GM23338 (cell line): ENCODE measurements at regions not wholly inside any gene's neighbourhood (a gene's known extent, or its start where the extent isn't known, plus 50 kb on each side); places are given as distances from the start of the nearest gene placed in this dataset.

ENCODE experiments used
- ATAC-seq: fragments of 200-7000 bp; cut with Tn5 transposase; 3 replicates; pipeline ENCODE4 v1.9.1; 2020
- DNase-seq: peaks from one replicate; pipeline ENCODE4 v3.0.0-alpha.2; 2015; ENCODE audit warnings: low spot score
- H2AFZ ChIP-seq: fragments of 200-600 bp; sonication (generic); 2 replicates; pipeline ENCODE4 v1.8.0; 2016; ENCODE audit warnings: antibody characterized with exemption, mild to moderate bottlenecking, moderate library complexity
- H3F3A ChIP-seq: fragments of 200-600 bp; sonication (generic); replicated peaks from 2 replicates; pipeline ENCODE4 v1.8.0; 2017; ENCODE audit warnings: antibody characterized with exemption, mixed run types, low read depth
- H3K27ac ChIP-seq: fragments of 200-600 bp; sonication (generic); 2 replicates; pipeline ENCODE4 v1.6.1; 2016; ENCODE audit warnings: low read depth
- H3K27me3 ChIP-seq: fragments of 200-600 bp; sonication (generic); 2 replicates; pipeline ENCODE4 v1.8.0; 2016; ENCODE audit warnings: mild to moderate bottlenecking, mixed run types, moderate library complexity; ENCODE audit not compliant: insufficient read depth
- H3K36me3 ChIP-seq: fragments of 200-600 bp; sonication (generic); 2 replicates; pipeline ENCODE4 v1.8.0; 2016; ENCODE audit warnings: mild to moderate bottlenecking; ENCODE audit not compliant: insufficient read depth
- H3K4me1 ChIP-seq: fragments of 200-600 bp; sonication (generic); 2 replicates; pipeline ENCODE4 v1.8.0; 2016; ENCODE audit warnings: mild to moderate bottlenecking, moderate library complexity; ENCODE audit not compliant: insufficient read depth
- H3K4me2 ChIP-seq: fragments of 200-600 bp; sonication (generic); 2 replicates; pipeline ENCODE4 v1.7.1; 2017; ENCODE audit warnings: mixed run types
- H3K4me3 ChIP-seq: fragments of 200-600 bp; sonication (generic); 2 replicates; pipeline ENCODE4 v1.6.1; 2016; ENCODE audit warnings: mixed run types
- H3K79me2 ChIP-seq: fragments of 200-600 bp; sonication (generic); replicated peaks from 2 replicates; pipeline ENCODE4 v1.8.0; 2017; ENCODE audit warnings: mild to moderate bottlenecking; ENCODE audit not compliant: insufficient read depth
- H3K9me2 ChIP-seq: fragments of 200-600 bp; sonication (generic); 2 replicates; pipeline ENCODE4 v1.8.0; 2017; ENCODE audit not compliant: insufficient read depth
- H4K20me1 ChIP-seq: fragments of 200-600 bp; sonication (generic); replicated peaks from 2 replicates; pipeline ENCODE4 v1.8.0; 2017; ENCODE audit warnings: mild to moderate bottlenecking; ENCODE audit not compliant: insufficient read depth
- H3K27ac Mint-ChIP-seq: 2 replicates; pipeline ENCODE4 v1.8.0; 2020; ENCODE audit warnings: inconsistent platforms, mild to moderate bottlenecking, moderate library complexity, mixed read lengths
- H3K27me3 Mint-ChIP-seq: 3 replicates; pipeline ENCODE4 v1.8.0; 2022; ENCODE audit warnings: low read depth, mild to moderate bottlenecking, moderate library complexity, mixed read lengths, inconsistent platforms; ENCODE audit not compliant: insufficient read depth, poor library complexity
- H3K36me3 Mint-ChIP-seq: 3 replicates; pipeline ENCODE4 v1.8.0; 2021; ENCODE audit warnings: low read depth, mild to moderate bottlenecking, inconsistent platforms, moderate library complexity, mixed read lengths
- H3K4me1 Mint-ChIP-seq: 3 replicates; pipeline ENCODE4 v1.8.0; 2020; ENCODE audit warnings: mild to moderate bottlenecking, inconsistent platforms, mixed read lengths
- H3K4me3 Mint-ChIP-seq: 3 replicates; pipeline ENCODE4 v1.8.0; 2021; ENCODE audit warnings: moderate library complexity, mild to moderate bottlenecking, inconsistent platforms, mixed read lengths
- H3K9me3 Mint-ChIP-seq: 3 replicates; pipeline ENCODE4 v1.8.0; 2020; ENCODE audit warnings: moderate library complexity, mild to moderate bottlenecking, inconsistent platforms, mixed read lengths
- CTCF ChIP-seq, 2 experiments: fragments of 200-600 bp in 1 of 2; sonication (generic) in 1 of 2; conservative IDR thresholded peaks; 2 replicates each; pipeline versions ENCODE4 v1.5.1 to v1.6.1; 2016 to 2017; ENCODE audit warnings: antibody characterized with exemption in 2 of 2, low read depth in 2 of 2, mild to moderate bottlenecking in 2 of 2, moderate library complexity in 1 of 2
- ETS1 ChIP-seq: IDR thresholded peaks from 2 replicates; pipeline ENCODE4 v1.6.1; 2016; ENCODE audit warnings: antibody characterized with exemption
- EZH2phosphoT487 ChIP-seq: fragments of 200-600 bp; sonication (generic); IDR thresholded peaks from one replicate; pipeline ENCODE4 v1.8.1; 2018; ENCODE audit warnings: antibody characterized with exemption; ENCODE audit not compliant: unreplicated experiment
- NANOG ChIP-seq: IDR thresholded peaks from 2 replicates; pipeline ENCODE4 v1.6.1; 2016; ENCODE audit warnings: antibody characterized with exemption, borderline replicate concordance
- POLR2AphosphoS5 ChIP-seq: IDR thresholded peaks from 2 replicates; pipeline ENCODE4 v1.6.1; 2016; ENCODE audit warnings: antibody characterized with exemption, low read depth
- REST ChIP-seq: IDR thresholded peaks from one replicate; pipeline ENCODE4 v1.6.1; 2018; ENCODE audit warnings: antibody characterized with exemption; ENCODE audit not compliant: unreplicated experiment
- STAT1 ChIP-seq: IDR thresholded peaks from one replicate; pipeline ENCODE4 v1.6.1; 2016; ENCODE audit warnings: antibody characterized with exemption; ENCODE audit not compliant: unreplicated experiment
- ZNF114 ChIP-seq: fragments of 250-450 bp; sonication (Bioruptor Pico); IDR thresholded peaks from 2 replicates; pipeline ENCODE4 v1.5.0; 2020; ENCODE audit warnings: mild to moderate bottlenecking, moderate library complexity
- ZNF331 ChIP-seq: fragments of 250-450 bp; sonication (Bioruptor Pico); IDR thresholded peaks from 2 replicates; pipeline ENCODE4 v1.5.0; 2020; ENCODE audit warnings: low read depth, mild to moderate bottlenecking, moderate library complexity
- ZNF462 ChIP-seq: fragments of 250-450 bp; sonication (Bioruptor Pico); IDR thresholded peaks from 2 replicates; pipeline ENCODE4 v1.5.0; 2020; ENCODE audit warnings: mild to moderate bottlenecking, moderate library complexity

GRCh38 chr7:131212114-131212513 lies 115.6 kb upstream of the MKLN1 start (continued):
- no peak for TF ChIP-seq ZNF462 (CRISPR knock-in tag)

GRCh38 chr7:131218727-131219128 lies 108.9 kb upstream of the MKLN1 start:
- peak overlapping the region; percentile 3; the same call in 1 of the 2 replicates for H3K27ac Mint-ChIP-seq
- Histone ChIP-seq H4K20me1 (no peaks in the 10 kb centered on the region), H3K79me2 (no peaks in the 10 kb centered on the region), H2AFZ (no peak overlapping the region), H3K4me3 (no peak overlapping the region), H3K4me2 (no peak overlapping the region), H3K36me3 (no peaks in the 10 kb centered on the region), H3K4me1 (peaks cover 19% of the 10 kb centered on the region), H3F3A (no peaks in the 10 kb centered on the region), H3K27ac (peak overlapping the region; percentile 62; the same call in 1 of the 2 replicates), H3K9me2 (0 out of 2 replicates have a peak, but pooled peaks cover 6% of the 10 kb centered on the region), H3K27me3 (no peaks in the 10 kb centered on the region)
- H3K36me3 Mint-ChIP-seq, result no peaks in the 10 kb centered on the region
- no peak for DNase-seq
- H3K4me1 Mint-ChIP-seq, result peaks cover 36% of the 10 kb centered on the region
- peaks cover 2% of the 10 kb centered on the region for H3K27me3 Mint-ChIP-seq
- no peak; the same call in 2 of the 3 replicates for ATAC-seq
- H3K4me3 Mint-ChIP-seq, result no peak overlapping the region
- H3K9me3 Mint-ChIP-seq, result no peaks in the 10 kb centered on the region
- no peak for TF ChIP-seq ZNF114 (CRISPR knock-in tag)
- no peak for TF ChIP-seq ETS1
- no peak for TF ChIP-seq CTCF (conservative IDR thresholded peaks at IDR 0.05; ENCODE audit: low read depth in 2 of 2)
- no peak for TF ChIP-seq ZNF331 (CRISPR knock-in tag)
- TF ChIP-seq STAT1, result no peak
- no peak for TF ChIP-seq EZH2phosphoT487
- TF ChIP-seq POLR2AphosphoS5, result no peak
- TF ChIP-seq NANOG, result no peak
- TF ChIP-seq REST, result no peak
